Tibial artery (tissue), 4 donors: ENCODE measurements at regions not wholly inside any gene's neighbourhood (a gene's known extent, or its start where the extent isn't known, plus 50 kb on each side); places are given as distances from the start of the nearest gene placed in this dataset.

Experiments used
- DNase-seq, 2 donors: peaks; one replicate each; pipeline ENCODE4 v3.0.0-alpha.2; 2019
- H3K27ac ChIP-seq, 2 donors: fragments of 200-600 bp; sonication (generic) in 1 of 2; 1 replicate in 1 of 2; 2 replicates in 1 of 2; pipeline ENCODE4 v1.5.1; 2018 to 2019; ENCODE audit warnings: mild to moderate bottlenecking in 1 of 2
- H3K27me3 ChIP-seq, 2 donors: fragments of 200-600 bp; sonication (generic) in 1 of 2; one replicate each; pipeline versions ENCODE4 v1.5.1 to v1.6.0; 2016 to 2019
- H3K36me3 ChIP-seq, 3 donors: fragments of 200-600 bp; sonication (generic) in 2 of 3; one replicate each; pipeline ENCODE4 v1.5.1; 2016 to 2019; ENCODE audit warnings: mild to moderate bottlenecking in 2 of 3
- H3K4me1 ChIP-seq, 4 donors: fragments of 200-600 bp; sonication (generic) in 2 of 4; 1 replicate in 3 of 4; 2 replicates in 1 of 4; pipeline ENCODE4 v1.5.1; 2016 to 2019
- H3K4me3 ChIP-seq, 2 donors: fragments of 200-600 bp; sonication (generic) in 1 of 2; 1 replicate in 1 of 2; 2 replicates in 1 of 2; pipeline ENCODE4 v1.5.1; 2018 to 2019; ENCODE audit warnings: mild to moderate bottlenecking in 2 of 2
- H3K9me3 ChIP-seq, 3 donors: fragments of 200-600 bp; sonication (generic) in 1 of 3; one replicate each; pipeline ENCODE4 v1.5.1; 2016 to 2019
- CTCF ChIP-seq, 2 experiments: fragments of 200-600 bp in 1 of 2; fragments of 450-650 bp in 1 of 2; IDR thresholded peaks; one replicate each; pipeline ENCODE4 v1.5.1; 2017 to 2019; ENCODE audit warnings: antibody characterized with exemption in 2 of 2, mild to moderate bottlenecking in 1 of 2, moderate library complexity in 1 of 2
- intact Hi-C: fragments of 100-400 bp; cut with DNase I; formaldehyde crosslinking; loops from one replicate; pipeline ENCODE4 v1.15.0; 2023; ENCODE audit warnings: low total_unique reads

GRCh38 chrX:132271311-132271778, 52.1 kb upstream of the RAP2C start:
- Histone ChIP-seq H3K4me3 (no peak overlapping the region), H3K27me3 (no peaks in the 10 kb centered on the region), H3K27ac (peak overlapping the region; percentile 22 to 53), H3K36me3 (no peaks in the 10 kb centered on the region), H3K9me3 (no peaks in the 10 kb centered on the region), H3K4me1 (no peaks in the 10 kb centered on the region)
- peak in 1 of 2 donors; percentile 20 for DNase-seq
- no peak for TF ChIP-seq CTCF (IDR thresholded peaks at IDR 0.05)
- intact Hi-C loops = no loop called here

GRCh38 chrX:132270699-132271098, 51.5 kb upstream of the RAP2C start:
- Histone ChIP-seq H3K4me1 (no peaks in the 10 kb centered on the region), H3K27me3 (no peaks in the 10 kb centered on the region), H3K4me3 (no peak overlapping the region), H3K9me3 (no peaks in the 10 kb centered on the region), H3K27ac (peak overlapping the region in 1 of 2 donors; percentile 53), H3K36me3 (no peaks in the 10 kb centered on the region)
- peak; percentile 69 to 75 for DNase-seq
- intact Hi-C loops = no loop called here
- TF ChIP-seq CTCF (IDR thresholded peaks at IDR 0.05) = no peak

GRCh38 chrX:132270021-132270420, 50.8 kb upstream of the RAP2C start:
- intact Hi-C loops = no loop called here

More at GRCh38 chrX:132270021-132270420, 50.8 kb upstream of the RAP2C start:
- Histone ChIP-seq H3K4me1 (no peaks in the 10 kb centered on the region), H3K9me3 (no peaks in the 10 kb centered on the region), H3K27me3 (no peaks in the 10 kb centered on the region), H3K36me3 (no peaks in the 10 kb centered on the region), H3K27ac (no peak overlapping the region), H3K4me3 (no peak overlapping the region)
- peak in 1 of 2 donors; percentile 24 for DNase-seq
- no peak for TF ChIP-seq CTCF (IDR thresholded peaks at IDR 0.05)
